ENCODE measurements at regions not wholly inside any gene's neighbourhood (a gene's known extent, or its start where the extent isn't known, plus 50 kb on each side); places are given as distances from the start of the nearest gene placed in this dataset.
A peak's percentile ranks its signal among the peaks of the same experiment; 100 is the strongest.

DNA sequence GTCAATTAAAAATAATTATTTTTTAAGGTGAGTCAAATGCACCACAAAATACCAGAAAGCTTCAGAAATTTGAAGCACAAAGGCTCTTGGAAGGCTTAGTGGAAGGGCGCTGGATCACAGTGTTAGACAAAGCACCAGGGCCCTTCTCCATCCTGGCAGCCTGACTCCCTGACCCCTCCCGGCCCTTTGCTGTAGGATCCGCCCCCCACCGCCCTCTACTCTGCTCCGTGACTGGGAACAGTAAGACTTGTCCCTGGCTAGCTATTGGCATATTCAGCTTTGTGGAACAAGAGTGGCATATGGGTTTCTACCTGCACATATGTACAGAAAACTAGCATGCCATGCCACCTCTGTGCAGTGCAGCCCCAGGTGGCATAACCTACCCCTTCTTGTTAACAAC, 222.1 kb downstream of the SYK start:
- no peak for DNase-seq (ENCODE audit: low read depth in 2 of 2)

DNA sequence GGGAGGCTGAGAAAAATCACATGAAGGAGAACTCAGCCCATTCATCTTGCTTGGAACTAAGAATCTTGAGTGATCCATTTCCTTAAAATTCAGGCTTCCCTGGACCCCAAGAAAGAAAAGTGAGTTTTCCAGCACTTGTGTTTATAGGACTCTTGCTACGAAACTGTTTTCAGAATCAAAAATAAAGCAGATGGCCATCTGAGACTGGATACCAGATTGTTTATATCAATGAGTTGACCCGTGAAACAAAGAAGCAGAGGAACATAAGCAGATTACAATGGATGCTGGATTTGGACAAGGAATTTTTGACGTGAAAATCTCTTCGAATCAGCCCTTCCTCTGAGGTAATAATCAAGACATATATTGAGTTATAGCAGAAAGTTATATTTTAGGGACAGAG, 223.2 kb downstream of the SYK start:
- DNase-seq (ENCODE audit: low read depth in 2 of 2) = no peak

GRCh38 chr9:91025856-91026255, 224.2 kb downstream of the SYK start:
- no peak for DNase-seq (ENCODE audit: low read depth in 2 of 2)

GRCh38 chr9:91026266-91026665, 224.6 kb downstream of the SYK start:
- DNase-seq (ENCODE audit: low read depth in 2 of 2) = no peak

DNA sequence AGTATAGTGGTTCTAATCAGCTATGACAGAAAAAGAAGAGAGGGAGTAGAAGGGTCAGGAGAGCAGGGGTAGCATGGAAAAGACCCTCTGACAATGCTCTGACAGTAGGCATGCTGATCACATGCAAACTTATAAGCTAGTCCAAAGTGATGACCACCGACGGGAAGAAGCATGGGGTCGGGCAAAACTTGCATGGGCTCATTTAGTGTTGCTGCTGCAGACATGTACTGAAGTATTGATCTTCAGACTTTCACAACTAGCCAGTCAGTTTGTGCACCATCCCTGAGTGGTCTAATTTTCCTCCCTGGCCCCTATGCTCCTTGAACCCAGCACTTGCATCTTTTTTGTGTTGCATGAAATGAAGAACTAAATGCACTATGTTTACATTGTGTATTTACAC, 225.4 kb downstream of the SYK start:
- DNase-seq (ENCODE audit: low read depth in 2 of 2) = no peak

DNA sequence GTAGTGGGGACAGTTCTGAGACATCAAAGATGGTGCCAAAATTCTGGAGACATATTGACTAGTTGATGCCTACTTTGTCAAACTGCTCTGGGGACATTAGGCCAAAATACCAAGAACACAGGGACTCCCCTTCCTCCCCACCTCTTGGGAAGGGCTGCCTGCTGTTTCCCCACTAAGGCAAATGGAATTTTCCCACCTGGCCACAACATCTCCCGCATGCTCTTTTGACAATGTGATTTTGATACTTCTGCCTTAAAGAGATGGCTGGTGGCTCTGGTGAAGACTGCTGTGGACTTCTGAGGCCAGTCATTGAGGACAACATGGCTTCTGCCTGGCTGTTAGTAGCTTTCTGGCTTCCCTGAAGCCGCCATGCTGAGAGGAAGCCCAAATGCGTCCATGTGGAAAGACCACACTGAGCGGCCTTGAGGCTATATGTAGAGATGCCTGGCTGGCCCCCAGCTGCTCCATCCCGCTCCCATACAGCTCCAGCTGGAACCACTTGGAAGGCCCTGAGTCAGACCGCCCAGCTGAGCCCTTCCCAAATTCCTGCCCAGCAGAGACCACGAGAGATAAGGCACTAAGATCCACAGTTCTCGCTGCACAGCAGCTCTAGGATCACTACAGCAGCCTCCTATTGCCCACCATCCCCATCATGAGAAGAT, 226.7 kb downstream of the SYK start:
- DNase-seq (ENCODE audit: low read depth in 2 of 2) = no peak

- DNase-seq (ENCODE audit: low read depth in 2 of 2) = no peak
Observed at GRCh38 chr9:91029650-91030361, 228.2 kb downstream of the SYK start.

DNA sequence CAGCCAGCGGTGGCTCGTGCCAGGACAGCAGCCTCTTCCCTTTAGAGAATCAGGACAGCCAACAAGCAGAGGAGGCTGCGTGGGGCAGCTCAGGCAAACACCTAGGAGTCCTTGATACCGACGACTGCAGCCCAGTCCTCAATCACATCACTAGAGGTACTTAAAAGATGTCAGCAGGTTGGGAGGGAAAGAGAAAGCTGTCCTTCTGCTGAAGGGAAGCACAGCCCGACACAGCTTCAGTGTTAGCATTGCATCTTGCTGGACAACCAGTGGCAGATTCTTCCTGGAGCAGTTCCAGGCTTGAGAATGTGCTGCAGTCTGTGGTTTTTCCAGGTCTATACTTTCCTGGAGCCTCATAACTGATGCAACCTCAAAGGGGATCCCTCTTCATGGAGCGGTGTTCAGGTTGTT, 230.5 kb downstream of the SYK start:
- no peak for DNase-seq (ENCODE audit: low read depth in 2 of 2)

DNA sequence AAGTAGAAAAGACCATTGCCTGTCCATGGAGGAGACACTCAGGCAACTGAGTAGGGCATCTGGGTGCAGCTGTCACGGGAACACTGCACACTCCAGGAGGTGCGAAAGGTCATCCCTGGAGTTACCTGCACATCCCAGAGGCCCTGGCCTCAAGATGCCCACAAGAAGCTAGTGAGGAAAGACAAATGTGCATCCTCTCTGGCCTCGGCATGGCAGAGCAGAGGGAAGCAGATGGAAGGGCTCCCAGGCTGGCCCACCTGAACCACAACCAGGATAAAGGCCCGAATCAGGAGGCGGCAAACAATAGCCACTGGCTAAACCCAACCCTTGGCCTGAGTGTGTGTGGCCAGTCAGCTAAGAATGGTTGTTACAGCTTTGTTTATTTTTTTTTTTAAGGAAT, 231.7 kb downstream of the SYK start:
- DNase-seq (ENCODE audit: low read depth in 2 of 2) = no peak

GRCh38 chr9:91033797-91034196, 232.2 kb downstream of the SYK start:
- peak; percentile 52 to 70 for DNase-seq (ENCODE audit: low read depth in 2 of 2)

DNA sequence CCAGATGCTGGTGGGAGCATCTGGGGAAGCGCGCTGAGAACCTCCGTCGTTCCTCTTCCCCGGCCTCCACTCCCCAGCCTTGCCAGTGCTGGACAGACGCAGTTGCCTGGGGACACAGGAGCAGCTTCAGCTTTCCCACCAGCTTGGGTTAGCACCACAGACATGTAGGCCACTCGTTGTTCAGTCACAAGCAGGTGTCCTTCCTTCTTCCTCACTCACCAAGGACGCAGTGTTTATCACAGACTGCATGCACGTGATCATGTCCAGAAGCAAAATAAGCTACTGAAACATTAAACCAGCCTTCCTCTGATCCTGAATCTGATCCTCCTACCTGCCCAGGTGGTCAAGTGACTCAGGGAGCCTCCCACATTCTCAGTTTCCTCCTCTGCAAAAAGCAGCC, 232.9 kb downstream of the SYK start:
- no peak for DNase-seq (ENCODE audit: low read depth in 2 of 2)

GRCh38 chr9:91034976-91035824, 233.6 kb downstream of the SYK start:
- no peak for DNase-seq (ENCODE audit: low read depth in 2 of 2)

DNA sequence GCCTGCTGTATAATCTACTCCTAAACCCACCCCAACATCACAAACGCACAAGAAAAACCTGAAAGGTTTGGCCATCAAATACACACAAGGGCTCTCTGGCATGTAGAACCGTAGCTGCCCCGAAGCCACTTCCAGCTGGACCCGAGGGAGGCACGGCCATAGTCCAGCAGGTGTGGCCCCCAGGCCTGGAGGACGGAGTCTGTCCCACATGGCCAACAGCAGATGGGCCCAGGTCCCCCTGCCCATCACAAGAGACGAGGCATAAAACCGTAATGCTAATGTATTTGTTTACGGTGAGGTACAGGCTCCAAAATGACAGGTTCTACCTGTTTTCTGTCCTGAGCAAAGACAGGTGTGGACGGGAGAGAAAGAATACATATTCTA, 234.2 kb downstream of the SYK start:
- no peak for DNase-seq (ENCODE audit: low read depth in 2 of 2)

DNA sequence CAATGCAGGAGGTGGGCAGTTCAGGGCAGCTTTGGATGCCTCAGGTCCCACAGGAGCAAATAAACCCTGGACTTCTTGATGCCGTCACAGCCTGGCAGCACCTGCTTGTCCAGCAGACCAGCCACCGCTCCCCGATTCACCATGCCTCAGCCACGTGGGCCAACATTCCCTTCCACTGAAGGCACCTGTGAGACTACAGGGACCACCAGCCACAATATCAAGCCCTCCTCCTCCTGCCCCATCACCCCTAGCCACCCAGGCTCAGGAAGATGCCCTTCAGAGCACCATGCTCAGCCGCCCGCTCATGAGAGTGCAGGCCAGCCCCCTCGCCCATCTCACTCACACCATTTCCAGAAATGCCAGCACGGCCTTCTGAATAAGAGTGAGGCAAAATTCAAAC, 234.7 kb downstream of the SYK start:
- no peak for DNase-seq (ENCODE audit: low read depth in 2 of 2)

DNA sequence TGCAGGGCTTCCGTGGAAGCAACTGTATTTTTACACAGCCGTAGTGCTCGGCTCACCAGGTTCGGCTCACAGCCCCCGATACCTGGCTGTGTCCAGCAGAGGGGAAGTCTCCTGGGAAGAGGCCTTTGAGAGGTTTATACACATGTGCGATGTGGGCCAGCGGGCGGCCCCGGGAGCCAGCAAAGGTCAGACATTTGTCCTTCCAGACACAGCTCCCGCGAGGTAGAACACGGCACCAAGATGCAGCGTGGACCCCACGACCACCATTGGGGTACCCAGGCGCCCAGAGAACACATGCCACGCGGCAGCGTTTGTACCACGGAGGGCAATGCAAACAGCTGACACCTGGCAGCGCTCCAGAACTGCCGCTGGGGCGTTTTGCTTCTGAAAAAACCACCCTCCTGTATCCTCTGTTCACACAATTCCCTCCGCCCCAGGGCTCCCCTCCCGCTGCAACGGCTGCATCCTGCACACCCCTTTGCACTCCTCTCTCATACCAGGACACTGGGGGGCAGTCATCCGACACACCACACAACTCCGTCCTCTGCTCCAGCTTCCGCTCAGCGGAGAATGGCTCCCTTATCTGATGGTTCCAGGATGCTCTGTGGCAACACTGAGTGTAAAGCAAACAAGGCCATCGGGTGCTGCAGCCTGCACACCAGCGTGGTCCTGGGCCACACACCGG, 235.3 kb downstream of the SYK start:
- DNase-seq (ENCODE audit: low read depth in 2 of 2) = peak; percentile 37 to 46

DNA sequence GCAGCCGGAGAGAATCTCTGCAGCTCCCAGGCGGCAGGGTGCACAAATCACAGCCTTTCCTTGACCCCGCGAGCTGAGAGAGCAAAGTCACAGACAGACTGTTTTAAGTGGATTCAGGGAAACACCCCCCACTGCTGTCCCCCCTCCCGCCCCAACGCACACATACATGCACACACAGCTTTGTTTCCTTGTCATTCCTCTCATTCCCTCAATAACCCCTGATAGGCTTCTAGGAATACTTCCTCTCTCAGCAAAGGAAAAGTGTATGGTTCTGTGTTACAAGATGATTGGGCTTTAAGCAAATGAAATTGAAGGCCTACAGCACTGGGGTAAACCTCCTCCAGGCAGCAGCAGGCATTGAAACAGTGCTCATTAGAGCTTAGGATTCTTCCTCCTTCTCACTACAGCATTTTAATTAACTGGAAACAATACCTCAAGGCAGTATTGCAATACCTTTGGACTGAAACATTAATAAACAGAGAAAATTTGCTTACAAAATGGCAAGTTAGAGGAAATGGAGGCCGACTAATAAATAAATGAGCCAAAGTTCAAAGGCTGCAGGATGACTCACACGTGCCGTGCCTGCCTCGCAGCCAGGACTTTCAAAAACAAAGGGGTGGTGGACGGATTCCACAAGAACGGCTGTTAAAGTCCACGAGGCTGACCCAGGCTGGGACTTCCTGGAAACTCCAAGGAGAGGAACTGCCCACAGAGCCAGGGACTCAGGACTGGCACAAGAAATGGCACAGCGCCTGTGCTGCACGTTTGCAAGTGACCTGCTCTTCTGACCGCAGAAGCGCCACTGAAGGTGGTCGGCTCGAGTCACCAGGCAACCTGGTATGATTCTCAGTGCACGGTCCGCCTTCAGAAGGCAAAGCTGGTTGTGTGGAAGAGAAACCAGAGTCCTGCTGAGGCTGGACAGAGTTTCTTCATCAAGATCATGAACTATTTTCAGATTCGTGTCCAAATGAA, 236.2 kb downstream of the SYK start:
- no peak for DNase-seq (ENCODE audit: low read depth in 2 of 2)

DNA sequence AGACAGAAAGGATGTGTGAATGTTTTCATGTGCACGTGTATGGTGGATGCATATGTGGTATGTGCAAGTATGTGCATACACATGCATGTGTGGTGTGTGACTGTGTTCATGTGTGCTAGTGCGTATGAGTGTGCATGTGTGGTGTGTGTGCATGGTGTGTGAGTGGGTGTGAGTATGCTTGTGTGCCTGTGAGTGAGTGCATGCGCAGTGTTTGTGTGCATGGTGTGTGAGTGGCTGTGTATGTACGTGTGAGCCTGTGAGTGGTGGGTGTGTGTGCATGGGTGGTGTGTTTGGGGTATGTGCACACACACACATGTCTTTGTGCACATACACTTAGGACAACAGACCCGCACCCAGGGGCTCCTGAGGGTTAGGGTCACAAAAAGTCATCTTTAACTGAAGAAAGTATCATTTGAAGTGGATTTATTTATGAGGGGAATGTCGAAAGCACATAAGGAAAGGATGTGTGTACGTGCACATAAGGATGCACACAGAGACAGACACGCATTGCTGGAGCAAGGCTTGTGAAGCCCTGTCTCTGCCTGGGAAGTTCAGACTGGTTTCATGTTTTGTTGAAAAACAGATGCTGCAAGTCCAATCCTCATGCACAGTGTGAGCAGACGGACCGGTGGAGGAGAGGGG, 237.0 kb downstream of the SYK start:
- no peak for DNase-seq (ENCODE audit: low read depth in 2 of 2)

- no peak for DNase-seq (ENCODE audit: low read depth in 2 of 2)
Observed at GRCh38 chr9:91039125-91039834, 237.7 kb downstream of the SYK start.

DNA sequence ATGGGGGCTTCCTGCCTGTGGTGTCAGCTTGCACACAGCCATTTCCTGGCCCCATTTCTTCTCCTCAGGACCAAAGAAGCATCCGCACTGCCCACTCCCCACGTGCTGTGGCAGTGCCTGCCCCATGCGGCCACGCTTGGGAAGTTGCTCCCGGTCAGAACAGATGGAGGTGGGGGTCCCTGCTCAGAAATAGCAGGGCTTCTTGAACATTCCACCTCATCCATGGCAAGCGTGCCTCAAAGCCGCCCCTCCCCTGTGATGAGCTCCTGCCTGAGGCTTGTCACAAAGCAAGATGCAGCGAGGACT, 238.2 kb downstream of the SYK start:
- DNase-seq (ENCODE audit: low read depth in 2 of 2) = no peak

All from stimulated activated CD4-positive, alpha-beta T cell treated with anti-CD3 and anti-CD28 coated beads, Interleukin-1b, Interleukin-23, amount 100 ng/mL, for 4 hours (primary cell).